Hepatocyte (in vitro differentiated cells): ENCODE measurements at regions not wholly inside any gene's neighbourhood (a gene's known extent, or its start where the extent isn't known, plus 50 kb on each side); places are given as distances from the start of the nearest gene placed in this dataset.

Experiments
- DNase-seq: peaks from one replicate; pipeline ENCODE4 v3.0.0-alpha.2; 2016; ENCODE audit warnings: low spot score
- H2AFZ ChIP-seq: fragments of 200-600 bp; sonication (generic); 2 replicates; pipeline ENCODE4 v1.6.0; 2016; ENCODE audit warnings: antibody characterized with exemption, mild to moderate bottlenecking
- H3K27ac ChIP-seq: fragments of 200-600 bp; sonication (generic); 2 replicates; pipeline ENCODE4 v1.5.1; 2016; ENCODE audit warnings: mild to moderate bottlenecking
- H3K27me3 ChIP-seq: fragments of 200-600 bp; sonication (generic); 2 replicates; pipeline ENCODE4 v1.6.1; 2016
- H3K36me3 ChIP-seq: fragments of 200-600 bp; sonication (generic); replicated peaks from 2 replicates; pipeline ENCODE4 v1.5.1; 2016; ENCODE audit warnings: low read depth; ENCODE audit not compliant: insufficient read depth
- H3K4me1 ChIP-seq: fragments of 200-600 bp; sonication (generic); 2 replicates; pipeline ENCODE4 v1.5.1; 2016; ENCODE audit warnings: mild to moderate bottlenecking, moderate library complexity; ENCODE audit not compliant: insufficient read depth
- H3K4me2 ChIP-seq: fragments of 200-600 bp; sonication (generic); 2 replicates; pipeline ENCODE4 v1.6.0; 2016
- H3K4me3 ChIP-seq: fragments of 200-600 bp; sonication (generic); 2 replicates; pipeline ENCODE4 v1.5.1; 2016; ENCODE audit warnings: mild to moderate bottlenecking
- H3K79me2 ChIP-seq: fragments of 200-600 bp; sonication (generic); 2 replicates; pipeline ENCODE4 v1.6.0; 2017; ENCODE audit warnings: mild to moderate bottlenecking
- H3K9me2 ChIP-seq: fragments of 200-600 bp; sonication (generic); replicated peaks from 2 replicates; pipeline ENCODE4 v1.6.0; 2017; ENCODE audit warnings: mild to moderate bottlenecking; ENCODE audit not compliant: insufficient read depth
- H3K9me3 ChIP-seq: fragments of 200-600 bp; sonication (generic); 2 replicates; pipeline ENCODE4 v1.5.1; 2016; ENCODE audit warnings: low read depth, mild to moderate bottlenecking
- H4K20me1 ChIP-seq: fragments of 200-600 bp; sonication (generic); 2 replicates; pipeline ENCODE4 v1.6.0; 2016; ENCODE audit warnings: mild to moderate bottlenecking; ENCODE audit not compliant: insufficient read depth, poor library complexity, severe bottlenecking
- CTCF ChIP-seq: fragments of 200-600 bp; sonication (generic); IDR thresholded peaks from 2 replicates; pipeline ENCODE4 v1.5.1; 2016; ENCODE audit warnings: antibody characterized with exemption, mild to moderate bottlenecking; ENCODE audit not compliant: poor library complexity
- EZH2 ChIP-seq: fragments of 200-600 bp; sonication (generic); IDR thresholded peaks from 2 replicates; pipeline ENCODE4 v1.6.1; 2016; ENCODE audit warnings: antibody characterized with exemption, mild to moderate bottlenecking, borderline replicate concordance
- EZH2phosphoT487 ChIP-seq: fragments of 200-600 bp; sonication (generic); IDR thresholded peaks from one replicate; pipeline ENCODE4 v1.6.1; 2018; ENCODE audit warnings: antibody characterized with exemption, mild to moderate bottlenecking, low read depth, moderate library complexity; ENCODE audit not compliant: unreplicated experiment, severe bottlenecking
- WGBS: methylation state at CpG from one replicate; pipeline ENCODE4 v1.1.6; 2016; ENCODE audit warnings: low lambda C conversion rate; ENCODE audit errors: missing lambda C conversion rate; 5-methylcytosine and 5-hydroxymethylcytosine counted together

GRCh38 chr9:134976403-134976802, 58.7 kb upstream of the FCN1 start:
- H3K27ac ChIP-seq: no peak overlapping the region
- H3K9me2 ChIP-seq: no peaks in the 10 kb centered on the region
- H3K4me2 ChIP-seq: no peak overlapping the region
- TF ChIP-seq EZH2 (no peak), CTCF (no peak), EZH2phosphoT487 (no peak)
- H3K79me2 ChIP-seq: no peaks in the 10 kb centered on the region
- H2AFZ ChIP-seq: no peak overlapping the region
- WGBS: 67% methylated on average over 1 of the region's 1 CpG
- H3K27me3 ChIP-seq: peaks cover 16% of the 10 kb centered on the region
- H4K20me1 ChIP-seq: no peaks in the 10 kb centered on the region
- H3K4me3 ChIP-seq: no peak overlapping the region
- no peaks in the 10 kb centered on the region for H3K4me1 ChIP-seq
- no peaks in the 10 kb centered on the region for H3K36me3 ChIP-seq
- DNase-seq: no peak
- no peaks in the 10 kb centered on the region for H3K9me3 ChIP-seq

- no peaks in the 10 kb centered on the region for H3K9me2 ChIP-seq
- H3K4me3 ChIP-seq: no peak overlapping the region
- H3K79me2 ChIP-seq: no peaks in the 10 kb centered on the region
- H4K20me1 ChIP-seq: no peaks in the 10 kb centered on the region
- no peak overlapping the region for H3K4me2 ChIP-seq
- no peak overlapping the region for H2AFZ ChIP-seq
- no peaks in the 10 kb centered on the region for H3K9me3 ChIP-seq
- no peak for DNase-seq
- H3K36me3 ChIP-seq: no peaks in the 10 kb centered on the region
- H3K27ac ChIP-seq: no peak overlapping the region
- 91% methylated on average over 8 of the region's 8 CpGs for WGBS
- no peaks in the 10 kb centered on the region for H3K4me1 ChIP-seq
- TF ChIP-seq EZH2phosphoT487 (no peak), EZH2 (no peak), CTCF (no peak)
- H3K27me3 ChIP-seq: peaks cover 6% of the 10 kb centered on the region
Measured at GRCh38 chr9:134978272-134978671, 60.6 kb upstream of the FCN1 start.

GRCh38 chr9:134980516-134980915, 62.8 kb upstream of the FCN1 start:
- H3K27me3 ChIP-seq: no peaks in the 10 kb centered on the region
- 85% methylated on average over 8 of the region's 9 CpGs for WGBS

More at GRCh38 chr9:134980516-134980915, 62.8 kb upstream of the FCN1 start:
- Histone ChIP-seq H3K9me2 (no peaks in the 10 kb centered on the region), H2AFZ (no peak overlapping the region), H3K27ac (no peak overlapping the region), H3K4me1 (no peaks in the 10 kb centered on the region), H4K20me1 (no peaks in the 10 kb centered on the region), H3K36me3 (no peaks in the 10 kb centered on the region), H3K4me2 (no peak overlapping the region), H3K4me3 (no peak overlapping the region), H3K79me2 (no peaks in the 10 kb centered on the region), H3K9me3 (no peaks in the 10 kb centered on the region)
- TF ChIP-seq CTCF (no peak), EZH2phosphoT487 (no peak), EZH2 (no peak)
- no peak for DNase-seq
